GM10266 (cell line): ENCODE measurements at regions not wholly inside any gene's neighbourhood (a gene's known extent, or its start where the extent isn't known, plus 50 kb on each side); places are given as distances from the start of the nearest gene placed in this dataset.

ENCODE experiments used
- DNase-seq: peaks from one replicate; pipeline ENCODE4 v3.0.0; 2012; ENCODE audit errors: extremely low spot score
- CTCF ChIP-seq: IDR thresholded peaks from 2 replicates; pipeline ENCODE4 v1.5.1; 2012; ENCODE audit warnings: mild to moderate bottlenecking, low read depth; ENCODE audit not compliant: control insufficient read depth, insufficient read depth; ENCODE audit errors: missing control alignments

- no peak for DNase-seq
- TF ChIP-seq CTCF, result no peak
Measured at GRCh38 chr1:213686983-213687382, 300.8 kb upstream of the PROX1 start.

GRCh38 chr1:213687832-213688231 lies 299.9 kb upstream of the PROX1 start:
- TF ChIP-seq CTCF, result no peak
- no peak for DNase-seq

- no peak for TF ChIP-seq CTCF
- DNase-seq, result no peak
Measured at GRCh38 chr1:213688655-213689054, 299.1 kb upstream of the PROX1 start.

- no peak for TF ChIP-seq CTCF
- DNase-seq, result no peak
Measured at GRCh38 chr1:213689260-213689659, 298.5 kb upstream of the PROX1 start.

- DNase-seq, result no peak
- TF ChIP-seq CTCF, result no peak
Measured at GRCh38 chr1:213690341-213690917, 297.3 kb upstream of the PROX1 start.

- DNase-seq, result no peak
- no peak for TF ChIP-seq CTCF
Measured at GRCh38 chr1:213692321-213692720, 295.5 kb upstream of the PROX1 start.

GRCh38 chr1:213693864-213694263 lies 293.9 kb upstream of the PROX1 start:
- DNase-seq, result no peak
- no peak for TF ChIP-seq CTCF
